ENCODE measurements at regions not wholly inside any gene's neighbourhood (a gene's known extent, or its start where the extent isn't known, plus 50 kb on each side); places are given as distances from the start of the nearest gene placed in this dataset.

- TF ChIP-seq FOXJ3 (CRISPR knock-in tag; IDR thresholded peaks at IDR 0.05) (no peak), SIN3A (IDR thresholded peaks at IDR 0.05; ENCODE audit: borderline replicate concordance, low read depth, low read length) (no peak), MAX (IDR thresholded peaks at IDR 0.05; ENCODE audit: low read depth) (no peak), FOXM1 (IDR thresholded peaks at IDR 0.05; ENCODE audit: low read depth) (no peak), GABPA (IDR thresholded peaks at IDR 0.05; ENCODE audit: low read depth) (no peak), RAD21 (IDR thresholded peaks at IDR 0.05; ENCODE audit: low read length) (no peak), GATA2 (CRISPR knock-in tag; IDR thresholded peaks at IDR 0.05) (no peak), MEF2A (IDR thresholded peaks at IDR 0.05; ENCODE audit: borderline replicate concordance, low read depth) (no peak)
- POLR2A ChIA-PET, result interaction anchor here (0.6 kb wide), 1 partner anchor 789 kb away, joined by 3 read pairs; no protein-coding TSS in a partner anchor
- no peak overlapping the region for H3K4me3 ChIP-seq (ENCODE audit: low read depth in 2 of 2, low read length in 1 of 2)
- no peak for DNase-seq
- peak overlapping the region in 1 of 2 experiments; percentile 13; a peak in 1 of 4 replicates for H3K27ac ChIP-seq (ENCODE audit: low read depth in 2 of 2, low read length in 1 of 2)
- H3K4me2 ChIP-seq, result no peak overlapping the region
- CTCF ChIA-PET, result interaction anchor here (0.8 to 3.4 kb wide), 15 partner anchors 11 to 693 kb away, joined by 3 to 28 read pairs (median 4); no protein-coding TSS in a partner anchor
- no peaks in the 10 kb centered on the region for H3K27me3 ChIP-seq (ENCODE audit: insufficient read depth)
- no peaks in the 10 kb centered on the region for H3K9me2 ChIP-seq
- H3K79me2 ChIP-seq (ENCODE audit: insufficient read depth), result no peaks in the 10 kb centered on the region
- 9% methylated on average over 4 of the region's 4 CpGs for WGBS (ENCODE audit: low lambda C conversion rate)
- no peaks in the 10 kb centered on the region for H3K4me1 ChIP-seq (ENCODE audit: control insufficient read depth in 1 of 2, insufficient read depth in 2 of 2, low read depth in 1 of 2, low read length in 1 of 2)
- no peaks in the 10 kb centered on the region for H4K20me1 ChIP-seq (ENCODE audit: insufficient read depth)
- no peaks in the 10 kb centered on the region for H3K36me3 ChIP-seq (replicated peaks in 1 of 2; ENCODE audit: control insufficient read depth in 1 of 2, insufficient read depth in 2 of 2, low read length in 1 of 2)
- H3K9me3 ChIP-seq, result no peaks in the 10 kb centered on the region
- H3F3A ChIP-seq (replicated peaks; ENCODE audit: insufficient read depth), result no peaks in the 10 kb centered on the region
- H3K9ac ChIP-seq, result no peak overlapping the region
- peak overlapping the region; percentile 72 for H2AFZ ChIP-seq (ENCODE audit: low read depth)
These were observed 85.1 kb downstream of the CT47B1 start for GRCh38 chrX:120790552-120790951.

GRCh38 chrX:120790118-120790517 is 85.5 kb downstream of the CT47B1 start:
- Histone ChIP-seq H3K4me3 (ENCODE audit: low read depth in 2 of 2, low read length in 1 of 2) (no peak overlapping the region), H3K4me1 (ENCODE audit: control insufficient read depth in 1 of 2, insufficient read depth in 2 of 2, low read depth in 1 of 2, low read length in 1 of 2) (no peaks in the 10 kb centered on the region), H3K9ac (no peak overlapping the region), H4K20me1 (ENCODE audit: insufficient read depth) (no peaks in the 10 kb centered on the region), H3F3A (replicated peaks; ENCODE audit: insufficient read depth) (no peaks in the 10 kb centered on the region), H3K9me3 (no peaks in the 10 kb centered on the region), H3K9me2 (no peaks in the 10 kb centered on the region), H3K36me3 (replicated peaks in 1 of 2; ENCODE audit: control insufficient read depth in 1 of 2, insufficient read depth in 2 of 2, low read length in 1 of 2) (no peaks in the 10 kb centered on the region), H2AFZ (ENCODE audit: low read depth) (peak overlapping the region; percentile 72), H3K4me2 (no peak overlapping the region), H3K27ac (ENCODE audit: low read depth in 2 of 2, low read length in 1 of 2) (peak overlapping the region in 1 of 2 experiments; percentile 13; a peak in 1 of 4 replicates), H3K27me3 (ENCODE audit: insufficient read depth) (no peaks in the 10 kb centered on the region), H3K79me2 (ENCODE audit: insufficient read depth) (no peaks in the 10 kb centered on the region)
- WGBS (ENCODE audit: low lambda C conversion rate), result 1% methylated on average over 5 of the region's 5 CpGs
- ChIA-PET CTCF (interaction anchor here (0.8 to 3.4 kb wide), 15 partner anchors 11 to 694 kb away, joined by 3 to 28 read pairs (median 4); no protein-coding TSS in a partner anchor), POLR2A (interaction anchor here (0.6 kb wide), 1 partner anchor 789 kb away, joined by 3 read pairs; no protein-coding TSS in a partner anchor)
- DNase-seq, result peak; percentile 45
- TF ChIP-seq MXI1 (IDR thresholded peaks at IDR 0.05; ENCODE audit: low read depth, low read length) (no peak), GATA2 (CRISPR knock-in tag; IDR thresholded peaks at IDR 0.05) (no peak), PBX3 (IDR thresholded peaks at IDR 0.05) (no peak), USF2 (IDR thresholded peaks at IDR 0.05; ENCODE audit: borderline replicate concordance, low read depth, low read length) (no peak), SMC3 (IDR thresholded peaks at IDR 0.05; ENCODE audit: low read depth, low read length) (peak; percentile 73), NFIC (IDR thresholded peaks at IDR 0.05; ENCODE audit: borderline replicate concordance) (peak; percentile 50), POLR2AphosphoS5 (IDR thresholded peaks at IDR 0.05; ENCODE audit: low read depth, low read length) (no peak), CTCF (IDR thresholded peaks at IDR 0.05) (peak; percentile 89), FOXM1 (IDR thresholded peaks at IDR 0.05; ENCODE audit: low read depth) (no peak), FOSL2 (IDR thresholded peaks at IDR 0.05; ENCODE audit: borderline replicate concordance, low read depth) (no peak), IRF3 (IDR thresholded peaks at IDR 0.05; ENCODE audit: low read depth, low read length) (no peak), RAD21 (IDR thresholded peaks at IDR 0.05; ENCODE audit: low read length) (peak; percentile 93), TAF1 (IDR thresholded peaks at IDR 0.05; ENCODE audit: borderline replicate concordance, low read depth, low read length) (no peak), NRF1 (IDR thresholded peaks at IDR 0.05; ENCODE audit: low read depth, low read length) (no peak), USF1 (IDR thresholded peaks at IDR 0.05; ENCODE audit: borderline replicate concordance, low read depth) (no peak)
